ENCODE measurements at regions not wholly inside any gene's neighbourhood (a gene's known extent, or its start where the extent isn't known, plus 50 kb on each side); places are given as distances from the start of the nearest gene placed in this dataset.

DNA sequence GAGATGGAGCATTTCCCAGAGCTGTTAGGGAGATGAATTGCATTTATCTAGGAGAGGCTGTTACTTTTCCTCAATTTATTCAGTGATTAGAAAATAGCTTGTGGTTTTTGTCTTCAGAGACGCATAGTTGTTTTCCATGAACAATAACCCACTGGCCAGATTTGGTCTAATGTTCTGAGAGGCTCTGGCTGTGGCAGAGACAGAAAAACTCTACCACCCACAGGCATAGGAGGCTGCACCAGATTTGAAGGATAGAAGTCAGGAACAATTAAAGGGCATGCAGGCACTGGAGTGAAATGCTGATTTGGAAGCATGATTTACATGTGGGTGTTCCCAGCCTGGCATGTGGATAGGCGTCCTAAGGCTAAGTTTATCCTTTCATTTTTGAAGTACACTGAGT, 143.5 kb downstream of the NFKBIZ start:
- H3K9me3 ChIP-seq: no peaks in the 10 kb centered on the region
- H3K4me1 ChIP-seq: no peaks in the 10 kb centered on the region
- intact Hi-C loops (cut with DNase I): no loop called here
- no peaks in the 10 kb centered on the region for H3K27me3 ChIP-seq
- TF ChIP-seq, protein P1, sequence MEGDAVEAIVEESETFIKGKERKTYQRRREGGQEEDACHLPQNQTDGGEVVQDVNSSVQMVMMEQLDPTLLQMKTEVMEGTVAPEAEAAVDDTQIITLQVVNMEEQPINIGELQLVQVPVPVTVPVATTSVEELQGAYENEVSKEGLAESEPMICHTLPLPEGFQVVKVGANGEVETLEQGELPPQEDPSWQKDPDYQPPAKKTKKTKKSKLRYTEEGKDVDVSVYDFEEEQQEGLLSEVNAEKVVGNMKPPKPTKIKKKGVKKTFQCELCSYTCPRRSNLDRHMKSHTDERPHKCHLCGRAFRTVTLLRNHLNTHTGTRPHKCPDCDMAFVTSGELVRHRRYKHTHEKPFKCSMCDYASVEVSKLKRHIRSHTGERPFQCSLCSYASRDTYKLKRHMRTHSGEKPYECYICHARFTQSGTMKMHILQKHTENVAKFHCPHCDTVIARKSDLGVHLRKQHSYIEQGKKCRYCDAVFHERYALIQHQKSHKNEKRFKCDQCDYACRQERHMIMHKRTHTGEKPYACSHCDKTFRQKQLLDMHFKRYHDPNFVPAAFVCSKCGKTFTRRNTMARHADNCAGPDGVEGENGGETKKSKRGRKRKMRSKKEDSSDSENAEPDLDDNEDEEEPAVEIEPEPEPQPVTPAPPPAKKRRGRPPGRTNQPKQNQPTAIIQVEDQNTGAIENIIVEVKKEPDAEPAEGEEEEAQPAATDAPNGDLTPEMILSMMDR (IDR thresholded peaks at IDR 0.05): no peak
- no peak for TF ChIP-seq POLR2A (IDR thresholded peaks at IDR 0.05)
- H3K36me3 ChIP-seq: no peaks in the 10 kb centered on the region
- no peak overlapping the region for H3K4me3 ChIP-seq
- no peak for ATAC-seq
- WGBS (ENCODE audit: insufficient coverage, low coverage, low lambda C conversion rate, missing lambda C conversion rate): 75% methylated on average over 1 of the region's 2 CpGs
- DNase-seq: no peak
- no peak overlapping the region for H3K27ac ChIP-seq

DNA sequence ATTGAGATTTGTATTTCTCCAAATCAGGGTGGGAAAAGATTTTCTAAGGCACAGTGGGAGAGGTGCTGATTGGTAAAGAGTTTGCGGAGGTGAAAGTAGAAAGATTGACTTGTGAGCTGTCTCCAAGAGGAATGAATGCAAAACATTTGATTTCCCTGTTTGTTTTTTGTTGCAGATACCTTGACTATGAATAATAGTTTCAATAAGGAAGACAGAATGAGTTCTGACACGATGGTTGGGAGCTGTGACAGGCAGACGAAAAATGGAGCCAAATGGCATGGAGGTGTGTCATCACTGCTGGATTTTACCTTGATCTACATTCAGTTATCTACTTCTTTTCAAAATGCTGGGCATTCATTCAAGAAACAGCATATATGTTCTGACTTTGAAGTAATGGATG, 145.1 kb downstream of the NFKBIZ start:
- Histone ChIP-seq H3K9me3 (no peaks in the 10 kb centered on the region), H3K4me1 (no peaks in the 10 kb centered on the region), H3K36me3 (no peaks in the 10 kb centered on the region), H3K27me3 (no peaks in the 10 kb centered on the region), H3K4me3 (no peak overlapping the region), H3K27ac (no peak overlapping the region)
- intact Hi-C loops (cut with DNase I): no loop called here
- 85% methylated on average over 3 of the region's 3 CpGs for WGBS (ENCODE audit: insufficient coverage, low coverage, low lambda C conversion rate, missing lambda C conversion rate)
- no peak for DNase-seq
- TF ChIP-seq POLR2A (IDR thresholded peaks at IDR 0.05): no peak
- TF ChIP-seq, protein P1 (IDR thresholded peaks at IDR 0.05): no peak
- no peak for ATAC-seq

DNA sequence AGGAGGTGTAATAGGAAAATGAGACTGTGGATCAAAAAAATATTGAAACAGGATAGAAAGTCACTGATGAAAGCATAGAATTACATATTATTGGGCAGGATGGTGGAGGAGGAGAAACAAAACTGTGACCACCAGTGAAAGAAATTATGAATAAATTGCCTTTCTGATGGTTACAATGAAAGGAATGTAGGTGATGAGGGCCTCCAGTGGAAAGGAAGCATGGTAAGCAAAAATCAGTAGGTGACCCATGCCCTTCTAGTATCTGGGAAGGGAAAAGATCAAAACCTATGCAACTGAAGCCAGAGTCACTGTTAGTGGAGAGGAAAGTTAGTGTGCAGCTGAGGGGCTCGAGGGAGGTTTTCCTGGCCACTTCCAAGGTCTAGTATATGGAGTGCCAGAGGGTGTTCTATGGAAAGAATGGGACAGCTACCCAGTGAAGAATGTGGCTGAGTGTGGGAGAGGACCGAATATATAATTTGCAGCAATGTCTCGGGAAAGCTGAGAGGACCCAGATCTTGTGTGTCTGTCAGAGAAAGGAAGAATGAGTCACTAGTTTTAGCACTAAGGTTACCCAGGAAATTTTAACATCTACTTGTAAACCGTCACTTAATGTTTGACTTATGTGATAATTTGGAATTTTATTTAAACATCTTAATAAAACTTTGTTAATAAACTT, 146.2 kb downstream of the NFKBIZ start:
- Histone ChIP-seq H3K9me3 (no peaks in the 10 kb centered on the region), H3K27ac (no peak overlapping the region), H3K4me3 (no peak overlapping the region), H3K4me1 (no peaks in the 10 kb centered on the region), H3K36me3 (no peaks in the 10 kb centered on the region), H3K27me3 (no peaks in the 10 kb centered on the region)
- ATAC-seq: no peak
- no peak for DNase-seq
- WGBS (ENCODE audit: insufficient coverage, low coverage, low lambda C conversion rate, missing lambda C conversion rate): 52% methylated on average over 4 of the region's 4 CpGs
- TF ChIP-seq, protein P1 (IDR thresholded peaks at IDR 0.05): no peak
- no peak for TF ChIP-seq POLR2A (IDR thresholded peaks at IDR 0.05)
- intact Hi-C loops (cut with DNase I): no loop called here

DNA sequence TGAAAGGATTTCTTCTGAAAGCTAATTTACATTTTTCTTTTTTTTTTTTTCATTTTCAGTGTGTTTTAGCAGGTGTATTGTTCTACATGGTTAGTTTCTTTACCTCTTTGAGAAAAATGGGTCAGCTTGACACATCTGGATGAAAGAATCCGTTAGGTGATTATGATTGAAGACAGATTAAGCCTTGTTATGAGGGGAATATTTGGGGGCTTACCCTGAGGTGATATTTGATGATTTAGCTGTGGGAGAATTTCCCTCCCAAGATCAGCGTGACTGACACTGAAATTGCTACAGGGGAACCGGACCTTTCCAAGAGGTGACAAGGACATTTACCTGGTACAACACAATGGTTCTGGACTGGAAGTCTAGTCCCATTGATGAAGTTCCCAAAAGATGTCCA, 147.5 kb downstream of the NFKBIZ start:
- no peaks in the 10 kb centered on the region for H3K36me3 ChIP-seq
- no peaks in the 10 kb centered on the region for H3K27me3 ChIP-seq
- WGBS (ENCODE audit: insufficient coverage, low coverage, low lambda C conversion rate, missing lambda C conversion rate): 87% methylated on average over 2 of the region's 3 CpGs
- ATAC-seq (no peak), DNase-seq (no peak)
- intact Hi-C loops (cut with DNase I): no loop called here
- H3K9me3 ChIP-seq: no peaks in the 10 kb centered on the region
- no peaks in the 10 kb centered on the region for H3K4me1 ChIP-seq
- TF ChIP-seq POLR2A (IDR thresholded peaks at IDR 0.05): no peak
- TF ChIP-seq, protein P1 (IDR thresholded peaks at IDR 0.05): no peak
- no peak overlapping the region for H3K4me3 ChIP-seq
- no peak overlapping the region for H3K27ac ChIP-seq

Measured in right lobe of liver (tissue), 6 donors.